ENCODE measurements at regions not wholly inside any gene's neighbourhood (a gene's known extent, or its start where the extent isn't known, plus 50 kb on each side); places are given as distances from the start of the nearest gene placed in this dataset.

DNA sequence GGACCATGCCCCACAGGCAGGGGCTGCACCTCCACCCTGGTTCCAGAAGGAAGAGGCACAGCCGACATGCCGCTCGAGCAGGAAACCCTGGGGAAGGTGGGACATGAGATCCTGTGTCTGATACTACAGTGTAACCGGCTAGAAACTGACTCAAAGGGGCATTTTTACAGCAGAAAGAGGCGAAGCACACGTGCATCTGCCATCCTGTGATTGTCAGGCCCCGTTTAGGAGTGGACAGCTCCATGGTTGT, 62.7 kb downstream of the SIK1 start:
- DNase-seq (ENCODE audit: low spot score), result no peak

GRCh38 chr21:43363506-43364260, 63.2 kb downstream of the SIK1 start:
- DNase-seq (ENCODE audit: low spot score), result no peak

DNA sequence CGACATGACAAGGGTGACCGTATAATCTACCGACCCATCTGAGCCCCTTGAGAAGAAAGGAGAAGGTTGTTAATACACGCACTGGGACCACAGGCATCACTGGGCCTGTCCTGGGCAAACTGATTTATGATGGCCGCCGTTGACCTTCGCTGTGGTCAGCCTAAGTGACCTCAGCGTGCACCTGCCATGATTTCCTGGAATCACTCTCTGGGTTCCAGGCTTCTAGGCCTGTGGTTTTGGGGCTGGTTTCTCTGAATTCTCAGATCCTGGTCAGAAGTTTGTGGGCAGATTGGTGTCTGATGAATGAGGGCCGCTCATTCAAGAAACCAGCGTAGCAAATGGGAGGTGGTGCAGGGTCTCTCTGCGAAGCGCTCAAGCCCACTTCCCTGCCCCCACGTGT, 64.0 kb downstream of the SIK1 start:
- no peak for DNase-seq (ENCODE audit: low spot score)

GRCh38 chr21:43362321-43362791, 64.6 kb downstream of the SIK1 start:
- DNase-seq (ENCODE audit: low spot score), result peak; percentile 78

- DNase-seq (ENCODE audit: low spot score), result no peak
These were observed 65.2 kb downstream of the SIK1 start for GRCh38 chr21:43361493-43362296.

DNA sequence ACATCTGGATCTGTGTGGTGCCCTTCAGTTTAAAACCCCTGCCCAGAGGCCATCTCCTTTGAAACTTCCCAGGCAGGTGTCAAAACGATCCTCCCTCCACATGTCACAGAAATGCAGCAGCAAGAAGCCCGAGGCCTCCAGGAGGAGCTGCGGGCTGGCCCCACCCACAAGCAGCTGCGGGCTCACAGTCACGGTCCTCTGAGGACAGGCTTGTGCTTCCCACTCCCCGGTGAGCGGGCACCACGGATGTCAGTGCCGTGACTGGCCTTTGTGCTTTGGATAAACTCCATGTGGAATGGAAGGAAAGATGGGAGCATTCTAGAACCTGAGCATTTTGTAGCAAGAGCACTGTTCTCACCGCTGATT, 65.8 kb downstream of the SIK1 start:
- no peak for DNase-seq (ENCODE audit: low spot score)

- DNase-seq (ENCODE audit: low spot score), result no peak
These were observed 66.3 kb downstream of the SIK1 start for GRCh38 chr21:43360441-43361126.

DNA sequence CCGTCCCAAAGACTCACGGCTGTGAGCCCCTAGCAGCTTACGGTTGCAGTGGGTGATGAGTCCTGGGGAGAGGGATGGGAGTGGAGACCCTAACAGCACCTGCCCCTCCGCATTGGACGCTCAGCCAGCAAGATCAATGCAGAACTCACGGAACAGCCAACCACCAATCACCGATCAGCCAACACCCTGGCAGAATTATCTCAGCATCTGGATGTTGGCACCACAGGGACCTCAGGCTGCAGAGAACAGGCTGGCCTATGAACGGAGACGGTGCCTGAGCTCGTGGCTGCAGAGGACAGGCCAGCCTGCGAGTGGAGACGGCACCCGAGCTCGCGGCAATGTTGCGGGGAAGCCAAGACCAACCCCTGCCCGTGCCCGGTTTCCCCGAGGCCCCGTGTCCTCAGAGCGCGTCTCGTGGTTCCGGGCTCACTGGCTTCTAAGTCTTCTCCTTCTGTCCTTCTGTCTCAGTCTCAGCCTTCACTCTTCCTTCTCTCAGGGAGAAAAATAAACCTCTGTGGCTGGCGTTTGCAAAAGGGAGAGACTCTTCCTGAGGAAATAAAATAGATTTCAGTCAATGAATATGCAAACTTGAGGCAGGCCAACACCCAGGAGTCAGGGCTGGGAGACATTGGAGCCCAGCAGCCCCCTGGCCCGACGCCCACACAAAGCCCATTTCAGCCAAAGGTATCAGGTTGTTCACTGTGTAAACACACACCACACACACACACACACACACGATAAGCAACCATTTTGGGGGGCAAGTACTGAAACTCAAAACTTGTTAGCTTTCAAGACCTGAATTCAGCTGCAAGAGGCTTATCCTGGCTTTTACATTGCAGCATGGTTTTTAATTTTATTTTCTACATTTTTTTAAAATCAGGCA, 67.8 kb downstream of the SIK1 start:
- no peak for DNase-seq (ENCODE audit: low spot score)

DNA sequence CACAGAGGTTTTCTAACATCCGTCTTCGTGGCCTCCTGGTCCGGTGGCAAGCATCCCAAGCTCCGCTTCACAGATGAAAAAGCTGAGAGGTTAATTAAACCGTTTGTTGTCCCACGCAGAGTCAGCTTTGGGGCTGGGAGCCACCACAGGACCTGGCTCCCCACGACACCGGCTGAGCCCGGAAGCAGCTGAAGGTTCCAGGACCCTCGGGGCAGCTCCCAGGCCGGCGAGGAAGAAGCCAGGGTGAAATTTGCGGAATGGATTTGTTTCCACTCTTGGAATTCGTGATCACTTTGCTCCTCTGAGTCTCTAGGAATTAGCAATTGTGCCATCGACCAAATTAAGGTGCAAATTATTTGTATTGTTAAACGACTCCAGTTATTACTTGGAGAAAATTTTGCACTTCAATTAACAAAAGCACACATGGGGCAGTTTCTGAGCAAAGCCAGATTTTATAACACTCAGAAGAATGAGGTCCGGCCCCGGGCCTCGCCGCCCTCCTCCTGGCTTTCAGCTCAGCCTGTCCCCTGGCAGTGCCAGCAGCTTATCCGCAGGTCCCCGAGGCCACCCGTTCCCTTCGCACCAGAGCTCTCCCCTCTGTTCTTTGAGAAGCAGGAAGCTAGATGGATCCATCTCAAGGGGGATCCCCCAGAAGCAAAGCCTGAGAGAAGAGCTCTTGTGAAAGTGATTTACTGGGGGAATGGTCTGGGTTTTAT, 69.1 kb downstream of the SIK1 start:
- no peak for DNase-seq (ENCODE audit: low spot score)

DNA sequence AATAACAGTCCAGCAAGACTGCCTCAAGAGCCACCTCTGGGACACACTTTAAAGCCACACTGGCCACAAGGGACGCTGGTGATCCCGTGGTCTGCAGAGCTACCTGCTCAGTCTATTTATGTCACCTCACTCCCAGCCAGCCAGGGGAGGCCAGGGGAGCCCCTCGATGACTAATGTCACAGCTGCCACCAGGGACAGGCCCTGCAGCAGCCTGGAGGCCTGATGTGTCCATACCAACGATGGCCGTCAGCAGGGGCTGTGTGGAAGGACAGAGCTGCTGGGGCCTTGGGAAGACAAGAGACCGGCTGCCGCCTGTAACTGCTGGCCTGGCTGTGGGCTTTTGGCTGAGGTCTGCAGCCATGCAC, 71.0 kb downstream of the SIK1 start:
- DNase-seq (ENCODE audit: low spot score), result no peak

GRCh38 chr21:43355266-43355924, 71.5 kb downstream of the SIK1 start:
- no peak for DNase-seq (ENCODE audit: low spot score)

DNA sequence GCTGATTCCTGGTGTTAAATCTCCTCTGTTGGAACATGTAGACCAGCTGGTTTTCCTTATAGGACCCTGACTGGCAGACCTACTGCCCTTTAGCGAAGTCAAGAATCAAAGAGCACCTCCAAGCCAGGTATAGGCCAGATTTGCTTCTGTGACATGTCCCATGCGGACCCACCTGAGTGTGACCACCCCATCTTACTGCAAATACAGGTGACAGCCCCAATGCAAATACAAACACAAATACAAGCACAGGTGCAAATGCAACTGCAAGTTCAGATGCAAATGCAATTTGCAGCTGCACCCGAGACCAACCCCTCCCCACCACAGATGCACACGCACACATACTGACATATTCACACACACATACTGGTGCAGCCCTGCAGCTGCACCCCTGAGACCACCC, 72.3 kb downstream of the SIK1 start:
- no peak for DNase-seq (ENCODE audit: low spot score)

- DNase-seq (ENCODE audit: low spot score), result no peak
These were observed 72.9 kb downstream of the SIK1 start for GRCh38 chr21:43354026-43354420.

DNA sequence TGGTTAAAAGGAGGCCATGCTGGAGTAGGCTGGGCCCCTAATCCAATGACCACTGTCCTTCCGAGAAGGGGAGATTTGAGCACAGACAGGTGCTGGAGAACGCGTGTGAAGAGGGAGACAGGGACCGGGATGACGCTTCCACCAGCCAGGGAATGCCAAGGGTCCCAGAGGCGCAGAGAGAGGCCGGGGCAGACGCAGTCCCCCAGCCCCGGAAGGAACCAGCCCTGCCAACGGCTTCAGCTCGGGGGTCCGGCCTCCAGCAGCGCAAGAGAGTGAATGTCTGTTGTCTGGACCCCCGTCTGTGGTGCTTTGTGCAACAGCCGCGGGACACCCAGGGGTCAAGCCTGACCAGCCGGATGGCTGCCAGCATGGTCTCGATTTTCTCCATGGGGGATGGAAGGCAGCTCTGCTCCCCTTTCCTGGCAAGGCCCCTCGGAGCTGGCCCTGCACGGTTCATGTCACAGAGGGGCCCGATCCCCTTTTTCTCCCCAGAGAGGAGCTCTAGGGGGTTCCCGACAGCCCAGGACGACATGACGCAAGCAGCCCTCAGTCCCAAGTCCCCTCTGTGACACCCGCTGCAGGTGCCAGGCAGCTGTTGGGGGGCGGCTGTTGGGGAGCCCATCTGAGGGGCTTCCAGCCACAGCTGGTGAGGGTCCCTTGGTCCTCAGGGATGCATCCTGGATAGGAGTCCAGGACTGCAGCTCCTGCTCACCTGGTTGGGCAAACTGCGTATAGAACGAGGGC, 73.5 kb downstream of the SIK1 start:
- no peak for DNase-seq (ENCODE audit: low spot score)

DNA sequence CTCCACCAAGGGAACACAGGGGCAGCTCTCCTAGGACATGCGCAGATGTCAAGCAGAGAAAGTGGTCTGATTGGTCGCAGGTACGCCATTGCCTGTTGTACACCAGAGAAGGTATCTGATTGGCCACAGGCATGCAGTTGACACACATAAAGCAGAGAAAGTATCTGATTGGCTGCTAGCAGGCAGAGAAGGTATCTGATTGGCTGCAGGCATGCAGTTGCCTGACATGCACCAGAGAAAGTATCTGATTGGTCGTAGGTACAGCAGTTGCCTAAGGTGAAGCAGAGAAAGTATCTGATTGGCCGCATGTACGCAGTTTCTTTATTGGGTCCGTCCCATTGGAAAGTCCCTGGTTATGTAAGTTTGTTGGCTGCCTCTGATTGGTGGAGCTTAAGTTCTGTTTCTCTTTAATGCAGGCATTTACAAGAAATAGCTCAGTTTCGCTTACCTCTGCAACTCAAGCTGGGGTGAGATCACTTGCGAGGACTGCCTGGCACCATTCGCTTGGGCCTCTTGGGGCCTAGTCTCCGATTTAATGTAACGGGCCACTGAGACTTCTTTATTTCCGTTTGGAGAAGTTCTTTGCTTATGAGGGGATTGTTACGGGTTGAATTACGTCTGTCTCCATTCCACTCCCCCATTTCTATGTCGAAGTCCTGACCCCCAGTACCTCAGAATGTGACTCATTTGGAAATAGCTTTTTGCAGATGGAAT, 74.2 kb downstream of the SIK1 start:
- DNase-seq (ENCODE audit: low spot score), result no peak

DNA sequence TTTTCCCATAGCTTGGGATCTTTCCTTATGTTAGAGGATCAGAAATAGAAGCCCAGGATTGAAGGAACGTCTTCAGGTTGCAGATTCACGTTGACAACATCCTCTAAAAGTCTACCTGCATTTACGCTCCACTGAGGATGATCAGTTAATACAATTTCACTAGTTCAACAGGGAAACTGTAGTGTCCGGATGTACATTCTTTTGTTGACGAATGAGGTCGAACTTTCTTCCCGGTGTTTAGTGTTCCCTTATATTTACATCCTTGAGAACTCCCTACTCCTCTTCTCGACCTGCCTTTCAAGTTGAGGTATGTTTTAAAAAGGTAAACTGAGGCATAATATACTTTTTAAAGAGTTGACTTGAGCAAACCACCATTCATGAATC, 74.8 kb downstream of the SIK1 start:
- no peak for DNase-seq (ENCODE audit: low spot score)

DNA sequence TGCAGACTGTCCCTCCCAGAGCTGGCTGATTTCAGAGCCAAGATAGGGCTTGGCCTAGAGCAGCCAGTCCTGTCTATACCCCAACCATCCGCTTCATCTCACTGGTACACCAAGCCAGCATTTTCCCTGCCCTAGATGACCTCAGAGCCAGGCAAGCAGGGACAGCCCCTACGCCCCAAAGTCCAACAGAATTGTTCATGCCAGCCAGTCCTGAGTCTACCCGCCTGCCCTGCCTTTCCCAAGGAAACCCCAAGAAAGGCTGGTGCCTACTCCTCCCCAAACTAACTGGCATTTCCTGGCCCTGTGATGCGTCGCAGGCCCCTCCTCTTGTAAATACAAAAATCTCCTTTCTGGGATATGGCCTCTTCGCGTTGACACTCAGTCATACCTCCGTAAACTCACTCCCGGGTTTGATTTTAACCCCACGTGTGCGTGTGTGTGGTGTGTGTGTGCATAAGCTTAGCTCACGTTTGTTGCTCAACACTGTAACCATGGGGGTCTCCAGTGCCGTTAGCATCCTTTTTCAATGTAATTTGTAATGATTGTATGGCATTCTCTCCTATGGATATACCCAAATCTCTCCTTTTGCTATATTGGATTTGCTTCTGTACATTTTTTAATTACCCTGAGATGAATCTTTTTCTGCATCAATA, 75.3 kb downstream of the SIK1 start:
- no peak for DNase-seq (ENCODE audit: low spot score)

- no peak for DNase-seq (ENCODE audit: low spot score)
These were observed 77.3 kb downstream of the SIK1 start for GRCh38 chr21:43349644-43350043.

DNA sequence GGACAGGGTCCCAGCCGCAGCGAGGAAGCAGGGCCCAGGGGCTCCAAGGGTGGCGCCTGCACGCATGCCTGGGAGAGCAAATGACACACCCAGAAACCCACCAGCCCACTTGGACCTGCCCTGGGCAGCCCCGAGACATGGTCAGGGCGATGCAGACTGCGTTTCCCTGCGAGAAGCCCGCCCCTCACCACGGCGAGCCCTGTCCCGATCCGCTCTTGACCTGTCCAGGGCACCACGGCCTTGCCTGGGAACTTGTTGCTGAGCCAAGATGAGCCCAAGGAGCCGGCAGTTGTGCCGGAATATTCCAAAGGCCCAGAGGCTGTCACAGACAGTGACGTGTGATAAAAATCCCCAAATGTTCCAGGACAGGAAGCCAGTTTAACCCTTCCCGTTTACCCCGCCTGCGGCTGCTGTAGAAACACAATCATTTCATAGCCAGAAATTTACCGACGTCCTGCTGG, 78.1 kb downstream of the SIK1 start:
- no peak for DNase-seq (ENCODE audit: low spot score)

Data from GM03348 (cell line).